ENCODE measurements at regions not wholly inside any gene's neighbourhood (a gene's known extent, or its start where the extent isn't known, plus 50 kb on each side); places are given as distances from the start of the nearest gene placed in this dataset.

DNA sequence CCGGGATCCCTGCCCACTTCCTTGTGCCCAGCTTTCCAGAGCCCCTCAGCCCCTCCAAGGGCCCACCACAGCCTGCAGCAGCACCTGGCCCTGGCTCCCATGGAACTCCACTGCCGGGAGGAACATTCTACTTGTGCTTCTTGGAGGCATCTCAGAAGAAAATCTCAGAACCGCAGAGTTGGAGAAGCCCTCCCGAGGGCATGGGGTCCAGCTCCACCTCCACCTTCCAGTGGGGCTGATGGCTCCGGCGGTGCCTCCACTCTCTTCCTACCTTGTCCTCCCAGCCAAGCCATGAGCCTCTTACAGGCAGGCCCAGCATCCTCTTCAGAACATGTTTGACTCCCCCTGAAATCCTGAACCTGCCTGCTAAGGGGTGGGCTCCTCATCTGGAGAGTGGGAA lies 79.4 kb upstream of the ZNF469 start:
- no peak overlapping the region for H2AFZ ChIP-seq (ENCODE audit: low read depth, low read length)
- H4K20me1 ChIP-seq (ENCODE audit: insufficient read depth, low read length) = no peaks in the 10 kb centered on the region
- TF ChIP-seq, protein P1, sequence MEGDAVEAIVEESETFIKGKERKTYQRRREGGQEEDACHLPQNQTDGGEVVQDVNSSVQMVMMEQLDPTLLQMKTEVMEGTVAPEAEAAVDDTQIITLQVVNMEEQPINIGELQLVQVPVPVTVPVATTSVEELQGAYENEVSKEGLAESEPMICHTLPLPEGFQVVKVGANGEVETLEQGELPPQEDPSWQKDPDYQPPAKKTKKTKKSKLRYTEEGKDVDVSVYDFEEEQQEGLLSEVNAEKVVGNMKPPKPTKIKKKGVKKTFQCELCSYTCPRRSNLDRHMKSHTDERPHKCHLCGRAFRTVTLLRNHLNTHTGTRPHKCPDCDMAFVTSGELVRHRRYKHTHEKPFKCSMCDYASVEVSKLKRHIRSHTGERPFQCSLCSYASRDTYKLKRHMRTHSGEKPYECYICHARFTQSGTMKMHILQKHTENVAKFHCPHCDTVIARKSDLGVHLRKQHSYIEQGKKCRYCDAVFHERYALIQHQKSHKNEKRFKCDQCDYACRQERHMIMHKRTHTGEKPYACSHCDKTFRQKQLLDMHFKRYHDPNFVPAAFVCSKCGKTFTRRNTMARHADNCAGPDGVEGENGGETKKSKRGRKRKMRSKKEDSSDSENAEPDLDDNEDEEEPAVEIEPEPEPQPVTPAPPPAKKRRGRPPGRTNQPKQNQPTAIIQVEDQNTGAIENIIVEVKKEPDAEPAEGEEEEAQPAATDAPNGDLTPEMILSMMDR (IDR thresholded peaks at IDR 0.05; ENCODE audit: borderline replicate concordance, extremely low read depth, low read length, poor library complexity, severe bottlenecking) = no peak
- TF ChIP-seq EZH2 (IDR thresholded peaks at IDR 0.05; ENCODE audit: borderline replicate concordance, low read depth, low read length, severe bottlenecking) = no peak
- H3K79me2 ChIP-seq (ENCODE audit: insufficient read depth, low read length) = no peaks in the 10 kb centered on the region
- H3K4me1 ChIP-seq (ENCODE audit: insufficient read depth, low read length) = no peaks in the 10 kb centered on the region
- no peaks in the 10 kb centered on the region for H3K36me3 ChIP-seq (ENCODE audit: insufficient read depth, low read length)
- no peak for DNase-seq
- no peak for ATAC-seq (ENCODE audit: insufficient read depth, low read depth)
- H3K27me3 ChIP-seq (ENCODE audit: insufficient read depth, low read length, poor library complexity) = no peaks in the 10 kb centered on the region
- peaks cover 4% of the 10 kb centered on the region for H3K9me3 ChIP-seq (ENCODE audit: insufficient read depth, low read length, severe bottlenecking)
- H3K4me3 ChIP-seq (ENCODE audit: low read depth in 1 of 2, low read length in 2 of 2) = no peak overlapping the region
- H3K27ac ChIP-seq (ENCODE audit: low read length) = no peak overlapping the region
- H3K9ac ChIP-seq (ENCODE audit: low read depth, low read length) = no peak overlapping the region
- H3K4me2 ChIP-seq (ENCODE audit: insufficient read depth, low read length) = no peak overlapping the region

DNA sequence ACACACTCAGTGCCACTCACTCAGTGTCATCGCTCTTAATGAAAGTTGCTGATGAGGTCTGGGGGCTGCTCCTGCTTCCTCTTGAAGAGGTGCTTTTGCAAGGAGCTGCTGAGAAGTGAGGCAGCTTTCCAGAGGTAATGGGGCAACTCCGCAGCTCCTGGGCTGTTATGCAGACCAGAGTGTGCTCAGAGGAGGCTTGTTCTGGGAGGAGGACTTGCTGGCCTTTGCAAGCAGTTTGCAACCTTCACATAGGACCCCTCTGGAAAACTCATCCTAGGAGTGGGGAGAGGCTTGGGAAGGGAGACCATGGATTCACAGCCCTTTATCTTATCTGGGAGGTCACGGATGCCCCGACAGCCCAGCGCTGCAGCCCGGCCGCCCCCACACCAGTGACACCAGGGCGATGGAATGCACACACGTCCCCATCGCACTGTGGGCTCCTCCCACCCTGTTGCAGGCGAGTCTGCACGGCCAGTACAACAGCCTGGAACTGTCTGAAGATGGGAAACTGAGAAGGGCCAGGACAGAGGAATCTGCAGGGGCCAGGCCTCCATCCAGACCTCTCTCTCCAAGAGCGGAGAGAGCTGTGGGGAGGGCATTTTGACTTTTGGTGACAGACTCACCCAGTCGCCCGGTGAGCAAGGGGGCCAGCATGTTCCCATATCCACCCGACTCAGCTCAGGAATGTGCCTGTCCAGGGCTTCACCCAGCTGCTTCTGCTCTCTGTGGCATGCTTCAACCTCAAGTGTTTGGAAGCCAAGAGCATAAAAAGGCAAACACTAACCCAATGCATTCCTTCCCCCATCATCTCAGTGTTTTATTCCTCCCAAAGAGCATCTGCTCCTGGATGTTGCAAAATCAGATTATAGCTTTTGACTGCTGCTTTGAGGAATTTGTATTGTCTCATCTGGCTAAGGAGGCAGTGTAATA lies 78.6 kb upstream of the ZNF469 start:
- no peak for DNase-seq
- no peaks in the 10 kb centered on the region for H4K20me1 ChIP-seq (ENCODE audit: insufficient read depth, low read length)
- H3K4me1 ChIP-seq (ENCODE audit: insufficient read depth, low read length) = no peaks in the 10 kb centered on the region
- H3K36me3 ChIP-seq (ENCODE audit: insufficient read depth, low read length) = no peaks in the 10 kb centered on the region
- H3K4me2 ChIP-seq (ENCODE audit: insufficient read depth, low read length) = no peak overlapping the region
- H3K4me3 ChIP-seq (ENCODE audit: low read depth in 1 of 2, low read length in 2 of 2) = no peak overlapping the region
- H3K27ac ChIP-seq (ENCODE audit: low read length) = no peak overlapping the region
- H3K27me3 ChIP-seq (ENCODE audit: insufficient read depth, low read length, poor library complexity) = no peaks in the 10 kb centered on the region
- H3K79me2 ChIP-seq (ENCODE audit: insufficient read depth, low read length) = no peaks in the 10 kb centered on the region
- peaks cover 4% of the 10 kb centered on the region for H3K9me3 ChIP-seq (ENCODE audit: insufficient read depth, low read length, severe bottlenecking)
- H3K9ac ChIP-seq (ENCODE audit: low read depth, low read length) = no peak overlapping the region
- TF ChIP-seq, protein P1 (IDR thresholded peaks at IDR 0.05; ENCODE audit: borderline replicate concordance, extremely low read depth, low read length, poor library complexity, severe bottlenecking) = no peak
- no peak for TF ChIP-seq EZH2 (IDR thresholded peaks at IDR 0.05; ENCODE audit: borderline replicate concordance, low read depth, low read length, severe bottlenecking)
- no peak overlapping the region for H2AFZ ChIP-seq (ENCODE audit: low read depth, low read length)
- ATAC-seq (ENCODE audit: insufficient read depth, low read depth) = no peak

DNA sequence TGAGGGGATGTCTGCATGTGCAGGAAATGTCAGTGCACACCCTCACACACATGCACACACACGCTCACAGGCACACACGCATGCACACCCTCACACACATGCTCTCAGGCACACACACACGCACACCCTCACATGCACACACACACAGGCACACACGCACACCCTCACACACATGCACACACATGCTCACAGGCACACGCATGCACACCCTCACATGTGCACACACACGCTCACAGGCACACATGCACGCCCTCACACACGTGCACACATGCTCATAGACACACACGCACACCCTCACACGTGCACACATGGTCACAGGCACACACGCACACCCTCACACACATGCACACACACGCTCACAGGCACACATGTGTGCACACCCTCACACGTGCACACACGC lies 77.6 kb upstream of the ZNF469 start:
- no peaks in the 10 kb centered on the region for H3K36me3 ChIP-seq (ENCODE audit: insufficient read depth, low read length)
- TF ChIP-seq EZH2 (IDR thresholded peaks at IDR 0.05; ENCODE audit: borderline replicate concordance, low read depth, low read length, severe bottlenecking) = no peak
- TF ChIP-seq, protein P1 (IDR thresholded peaks at IDR 0.05; ENCODE audit: borderline replicate concordance, extremely low read depth, low read length, poor library complexity, severe bottlenecking) = no peak
- H3K27ac ChIP-seq (ENCODE audit: low read length) = no peak overlapping the region
- DNase-seq (no peak), ATAC-seq (ENCODE audit: insufficient read depth, low read depth) (no peak)
- H3K9ac ChIP-seq (ENCODE audit: low read depth, low read length) = no peak overlapping the region
- peaks cover 4% of the 10 kb centered on the region for H3K9me3 ChIP-seq (ENCODE audit: insufficient read depth, low read length, severe bottlenecking)
- H2AFZ ChIP-seq (ENCODE audit: low read depth, low read length) = no peak overlapping the region
- H3K4me1 ChIP-seq (ENCODE audit: insufficient read depth, low read length) = no peaks in the 10 kb centered on the region
- H4K20me1 ChIP-seq (ENCODE audit: insufficient read depth, low read length) = no peaks in the 10 kb centered on the region
- no peak overlapping the region for H3K4me2 ChIP-seq (ENCODE audit: insufficient read depth, low read length)
- no peak overlapping the region for H3K4me3 ChIP-seq (ENCODE audit: low read depth in 1 of 2, low read length in 2 of 2)
- no peaks in the 10 kb centered on the region for H3K79me2 ChIP-seq (ENCODE audit: insufficient read depth, low read length)
- no peaks in the 10 kb centered on the region for H3K27me3 ChIP-seq (ENCODE audit: insufficient read depth, low read length, poor library complexity)
